ENCODE measurements at regions not wholly inside any gene's neighbourhood (a gene's known extent, or its start where the extent isn't known, plus 50 kb on each side); places are given as distances from the start of the nearest gene placed in this dataset.

- TF ChIP-seq, protein P1, sequence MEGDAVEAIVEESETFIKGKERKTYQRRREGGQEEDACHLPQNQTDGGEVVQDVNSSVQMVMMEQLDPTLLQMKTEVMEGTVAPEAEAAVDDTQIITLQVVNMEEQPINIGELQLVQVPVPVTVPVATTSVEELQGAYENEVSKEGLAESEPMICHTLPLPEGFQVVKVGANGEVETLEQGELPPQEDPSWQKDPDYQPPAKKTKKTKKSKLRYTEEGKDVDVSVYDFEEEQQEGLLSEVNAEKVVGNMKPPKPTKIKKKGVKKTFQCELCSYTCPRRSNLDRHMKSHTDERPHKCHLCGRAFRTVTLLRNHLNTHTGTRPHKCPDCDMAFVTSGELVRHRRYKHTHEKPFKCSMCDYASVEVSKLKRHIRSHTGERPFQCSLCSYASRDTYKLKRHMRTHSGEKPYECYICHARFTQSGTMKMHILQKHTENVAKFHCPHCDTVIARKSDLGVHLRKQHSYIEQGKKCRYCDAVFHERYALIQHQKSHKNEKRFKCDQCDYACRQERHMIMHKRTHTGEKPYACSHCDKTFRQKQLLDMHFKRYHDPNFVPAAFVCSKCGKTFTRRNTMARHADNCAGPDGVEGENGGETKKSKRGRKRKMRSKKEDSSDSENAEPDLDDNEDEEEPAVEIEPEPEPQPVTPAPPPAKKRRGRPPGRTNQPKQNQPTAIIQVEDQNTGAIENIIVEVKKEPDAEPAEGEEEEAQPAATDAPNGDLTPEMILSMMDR (IDR thresholded peaks at IDR 0.05 in 4 of 5, conservative IDR thresholded peaks at IDR 0.05 in 1 of 5): no peak
- no peak for TF ChIP-seq POLR2A (IDR thresholded peaks at IDR 0.05)
Measured at GRCh38 chr4:181507938-181508337, 735.3 kb upstream of the TENM3 start.

Measured in gastrocnemius medialis (tissue), 4 donors.